ENCODE measurements at regions not wholly inside any gene's neighbourhood (a gene's known extent, or its start where the extent isn't known, plus 50 kb on each side); places are given as distances from the start of the nearest gene placed in this dataset.

- ATAC-seq: no peak
- H3K36me3 ChIP-seq (ENCODE audit: control insufficient read depth, insufficient read depth, low read length): no peaks in the 10 kb centered on the region
- DNase-seq (ENCODE audit: extremely low read depth in 1 of 4, low spot score in 3 of 4): no peak
- no peak for FAIRE-seq
- H3K9ac ChIP-seq (ENCODE audit: insufficient read depth in 1 of 2, low read depth in 2 of 2, low read length in 2 of 2): no peak overlapping the region
- H3K4me3 ChIP-seq: no peak overlapping the region
- 5% methylated on average over 3 of the region's 3 CpGs for WGBS (ENCODE audit: insufficient coverage, low coverage, missing lambda C conversion rate)
- H2AFZ ChIP-seq (ENCODE audit: low read depth, low read length): no peak overlapping the region
- H3K4me1 ChIP-seq (replicated peaks in 1 of 2; ENCODE audit: control insufficient read depth in 2 of 2, insufficient read depth in 2 of 2, low read length in 2 of 2): no peaks in the 10 kb centered on the region
- POLR2A ChIA-PET: no interaction called here
- H3K27ac ChIP-seq (ENCODE audit: extremely low read depth, low read depth, low read length): no peak overlapping the region
- H3K9me1 ChIP-seq (ENCODE audit: control insufficient read depth, insufficient read depth, low read length): no peaks in the 10 kb centered on the region
- in situ Hi-C loops (cut with MboI) (no loop called here), intact Hi-C loops (cut with micrococcal nuclease) (no loop called here)
- H3K79me2 ChIP-seq (ENCODE audit: control insufficient read depth, insufficient read depth, low read length): no peaks in the 10 kb centered on the region
- no peaks in the 10 kb centered on the region for H3K9me3 ChIP-seq (replicated peaks; ENCODE audit: control insufficient read depth, insufficient read depth, low read depth, low read length)
- CTCF ChIA-PET (ENCODE audit: low intra/inter-chr PET ratio): no interaction called here
- no peak overlapping the region for H3K4me2 ChIP-seq (ENCODE audit: insufficient read depth, low read length)
- TF ChIP-seq CAMTA2 (CRISPR knock-in tag; conservative IDR thresholded peaks at IDR 0.05) (no peak), MBD2 (IDR thresholded peaks at IDR 0.05; ENCODE audit: borderline replicate concordance, low read depth) (no peak), RBM39 (optimal IDR thresholded peaks at IDR 0.05; ENCODE audit: low read depth, low read length) (no peak), HNRNPK (IDR thresholded peaks at IDR 0.05; ENCODE audit: low read depth, low read length, poor library complexity, severe bottlenecking) (no peak), SMC3 (conservative IDR thresholded peaks at IDR 0.05; ENCODE audit: insufficient read depth, low read depth, low read length) (no peak)
- no peaks in the 10 kb centered on the region for H4K20me1 ChIP-seq (replicated peaks; ENCODE audit: control insufficient read depth, insufficient read depth, low read length)
- no peaks in the 10 kb centered on the region for H3K27me3 ChIP-seq (ENCODE audit: control insufficient read depth in 2 of 2, insufficient read depth in 2 of 2, low read length in 2 of 2)
- BruUV-seq (replicated peaks): no TSS peak
Observed at GRCh38 chr6:130520801-130521200, 155.0 kb downstream of the TMEM200A start.

GRCh38 chr6:130524552-130524951 is 158.7 kb downstream of the TMEM200A start:
- no TSS peak for BruUV-seq (replicated peaks)
- H3K4me1 ChIP-seq (replicated peaks in 1 of 2; ENCODE audit: control insufficient read depth in 2 of 2, insufficient read depth in 2 of 2, low read length in 2 of 2): no peaks in the 10 kb centered on the region
- 4% methylated on average over 4 of the region's 5 CpGs for WGBS (ENCODE audit: insufficient coverage, low coverage, missing lambda C conversion rate)
- H2AFZ ChIP-seq (ENCODE audit: low read depth, low read length): no peak overlapping the region
- in situ Hi-C loops (cut with MboI) (no loop called here), intact Hi-C loops (cut with micrococcal nuclease) (no loop called here)
- no peaks in the 10 kb centered on the region for H3K79me2 ChIP-seq (ENCODE audit: control insufficient read depth, insufficient read depth, low read length)
- H3K27me3 ChIP-seq (ENCODE audit: control insufficient read depth in 2 of 2, insufficient read depth in 2 of 2, low read length in 2 of 2): no peaks in the 10 kb centered on the region
- no peak for FAIRE-seq
- no peaks in the 10 kb centered on the region for H3K9me3 ChIP-seq (replicated peaks; ENCODE audit: control insufficient read depth, insufficient read depth, low read depth, low read length)
- no peak for DNase-seq (ENCODE audit: extremely low read depth in 1 of 4, low spot score in 3 of 4)
- no peak overlapping the region for H3K4me2 ChIP-seq (ENCODE audit: insufficient read depth, low read length)
- no peak overlapping the region for H3K9ac ChIP-seq (ENCODE audit: insufficient read depth in 1 of 2, low read depth in 2 of 2, low read length in 2 of 2)
- no peaks in the 10 kb centered on the region for H4K20me1 ChIP-seq (replicated peaks; ENCODE audit: control insufficient read depth, insufficient read depth, low read length)
- no peak overlapping the region for H3K4me3 ChIP-seq
- ChIA-PET CTCF (ENCODE audit: low intra/inter-chr PET ratio) (no interaction called here), POLR2A (no interaction called here)
- no peaks in the 10 kb centered on the region for H3K36me3 ChIP-seq (ENCODE audit: control insufficient read depth, insufficient read depth, low read length)
- H3K9me1 ChIP-seq (ENCODE audit: control insufficient read depth, insufficient read depth, low read length): no peaks in the 10 kb centered on the region
- ATAC-seq: no peak
- no peak overlapping the region for H3K27ac ChIP-seq (ENCODE audit: extremely low read depth, low read depth, low read length)
- TF ChIP-seq POLR2AphosphoS5 (IDR thresholded peaks at IDR 0.05; ENCODE audit: control insufficient read depth, insufficient read depth, low read depth, low read length): no peak
- no peak for TF ChIP-seq ETV1 (tag; conservative IDR thresholded peaks at IDR 0.05; ENCODE audit: low read depth)
- no peak for TF ChIP-seq TGIF2 (CRISPR knock-in tag; IDR thresholded peaks at IDR 0.05)
- TF ChIP-seq DEAF1 (CRISPR knock-in tag; IDR thresholded peaks at IDR 0.05): no peak
- no peak for TF ChIP-seq ZNF609 (CRISPR knock-in tag; IDR thresholded peaks at IDR 0.05; ENCODE audit: borderline replicate concordance)
- no peak for TF ChIP-seq TRIM28 (IDR thresholded peaks at IDR 0.05)
- TF ChIP-seq NR1H2 (CRISPR knock-in tag; IDR thresholded peaks at IDR 0.05): no peak
